Hematopoietic multipotent progenitor cell treated with erythropoietin and hydrocortisone succinate and interleukin-3 and kit ligand, for 6 days (in vitro differentiated cells): ENCODE measurements at regions not wholly inside any gene's neighbourhood (a gene's known extent, or its start where the extent isn't known, plus 50 kb on each side); places are given as distances from the start of the nearest gene placed in this dataset.

Experiments
- DNase-seq: peaks from one replicate; pipeline ENCODE4 v3.0.0-alpha.2; 2015

GRCh38 chr5:33261747-33262146, 179.0 kb upstream of the TARS1 start:
- no peak for DNase-seq

GRCh38 chr5:33267801-33268200, 173.0 kb upstream of the TARS1 start:
- DNase-seq: no peak

GRCh38 chr5:33268374-33268773, 172.4 kb upstream of the TARS1 start:
- no peak for DNase-seq

GRCh38 chr5:33270671-33271070, 170.1 kb upstream of the TARS1 start:
- no peak for DNase-seq

- no peak for DNase-seq
Measured at GRCh38 chr5:33271606-33272005, 169.2 kb upstream of the TARS1 start.

- DNase-seq: no peak
Measured at GRCh38 chr5:33272288-33272687, 168.5 kb upstream of the TARS1 start.

GRCh38 chr5:33273985-33274384, 166.8 kb upstream of the TARS1 start:
- no peak for DNase-seq

GRCh38 chr5:33275391-33275790, 165.4 kb upstream of the TARS1 start:
- DNase-seq: no peak

GRCh38 chr5:33275921-33276627, 164.7 kb upstream of the TARS1 start:
- DNase-seq: no peak

GRCh38 chr5:33276628-33276950, 164.2 kb upstream of the TARS1 start:
- no peak for DNase-seq

- DNase-seq: no peak
Measured at GRCh38 chr5:33277061-33277650, 163.6 kb upstream of the TARS1 start.

GRCh38 chr5:33281431-33281843, 159.3 kb upstream of the TARS1 start:
- DNase-seq: no peak

GRCh38 chr5:33282157-33282556, 158.6 kb upstream of the TARS1 start:
- no peak for DNase-seq

- no peak for DNase-seq
Measured at GRCh38 chr5:33282696-33283095, 158.1 kb upstream of the TARS1 start.

- no peak for DNase-seq
Measured at GRCh38 chr5:33283243-33283642, 157.5 kb upstream of the TARS1 start.

GRCh38 chr5:33284681-33285080, 156.1 kb upstream of the TARS1 start:
- DNase-seq: no peak

- DNase-seq: no peak
Measured at GRCh38 chr5:33287242-33287641, 153.5 kb upstream of the TARS1 start.

- no peak for DNase-seq
Measured at GRCh38 chr5:33291216-33292000, 149.4 kb upstream of the TARS1 start.

GRCh38 chr5:33297760-33298216, 143.0 kb upstream of the TARS1 start:
- no peak for DNase-seq

GRCh38 chr5:33299621-33300208, 141.1 kb upstream of the TARS1 start:
- DNase-seq: peak; percentile 70

- DNase-seq: no peak
Measured at GRCh38 chr5:33300209-33300742, 140.5 kb upstream of the TARS1 start.

GRCh38 chr5:33303579-33304095, 137.1 kb upstream of the TARS1 start:
- no peak for DNase-seq

- DNase-seq: no peak
Measured at GRCh38 chr5:33304601-33305000, 136.2 kb upstream of the TARS1 start.
